IMR-90 (cell line): ENCODE measurements at regions not wholly inside any gene's neighbourhood (a gene's known extent, or its start where the extent isn't known, plus 50 kb on each side); places are given as distances from the start of the nearest gene placed in this dataset.

ENCODE experiments used
- ATAC-seq: fragments of 200-7000 bp; cut with Tn5 transposase; 2 replicates; pipeline ENCODE4 v1.9.1; 2020; ENCODE audit warnings: low read depth, mild to moderate bottlenecking, moderate library complexity
- BruUV-seq: library from RNA; stranded (reverse); fragments of 400-500 nt; replicated peaks from 2 replicates; lab custom pipeline; 2021; lab: Mats Ljungman, UMichigan
- CTCF ChIA-PET: fragments of 300-600 bp; formaldehyde crosslinking; extraction: SDS; loops from one replicate; lab custom pipeline; 2021; ENCODE audit warnings: antibody characterized with exemption; lab: Yijun Ruan, JAX
- POLR2A ChIA-PET: fragments of 300-600 bp; sonication (Branson Sonifier 250); formaldehyde crosslinking; loops from one replicate; lab custom pipeline; 2022; ENCODE audit warnings: antibody characterized with exemption; ENCODE audit not compliant: unreplicated experiment; lab: Charles Lee
- DNase-seq: peaks from one replicate; pipeline ENCODE4 v3.0.0; 2013
- H2AFZ ChIP-seq: replicated peaks from 2 replicates; pipeline ENCODE3; 2013; ENCODE audit warnings: low read length, mild to moderate bottlenecking; ENCODE audit not compliant: poor library complexity
- H2AK5ac ChIP-seq: 2 replicates; pipeline ENCODE4 v1.6.1; 2013; ENCODE audit warnings: low read depth, low read length, inconsistent platforms
- H2AK9ac ChIP-seq: replicated peaks from 2 replicates; pipeline ENCODE3; 2013; ENCODE audit warnings: mild to moderate bottlenecking, low read depth, low read length, moderate library complexity; ENCODE audit not compliant: poor library complexity
- H2BK120ac ChIP-seq: 2 replicates; pipeline ENCODE4 v1.6.1; 2013; ENCODE audit warnings: low read depth, low read length, inconsistent platforms
- H2BK15ac ChIP-seq: 3 replicates; pipeline ENCODE4 v1.6.1; 2013; ENCODE audit warnings: low read depth, low read length, inconsistent platforms
- H2BK20ac ChIP-seq: 2 replicates; pipeline ENCODE4 v1.6.1; 2013; ENCODE audit warnings: low read depth, mild to moderate bottlenecking, inconsistent platforms, low read length, moderate library complexity
- H2BK5ac ChIP-seq: 2 replicates; pipeline ENCODE4 v1.6.1; 2013; ENCODE audit warnings: mild to moderate bottlenecking, low read depth, low read length, inconsistent platforms; ENCODE audit not compliant: poor library complexity, severe bottlenecking
- H3K14ac ChIP-seq: replicated peaks from 2 replicates; pipeline ENCODE4 v1.6.1; 2013; ENCODE audit warnings: low read depth, low read length, inconsistent platforms
- H3K18ac ChIP-seq: 2 replicates; pipeline ENCODE4 v1.6.1; 2013; ENCODE audit warnings: low read depth, low read length, control low read depth
- H3K23ac ChIP-seq: 2 replicates; pipeline ENCODE4 v1.6.1; 2013; ENCODE audit warnings: low read depth, low read length, inconsistent platforms
- H3K27ac ChIP-seq: 2 replicates; pipeline ENCODE4 v1.5.1; 2013; ENCODE audit warnings: mild to moderate bottlenecking, control low read depth, low read length; ENCODE audit not compliant: insufficient read depth
- H3K27me3 ChIP-seq: 2 replicates; pipeline ENCODE4 v1.6.1; 2013; ENCODE audit warnings: low read length; ENCODE audit not compliant: control insufficient read depth, insufficient read depth
- H3K36me3 ChIP-seq: 2 replicates; pipeline ENCODE4 v1.6.1; 2013; ENCODE audit warnings: low read length, mixed read lengths; ENCODE audit not compliant: control insufficient read depth, insufficient read depth
- H3K4ac ChIP-seq: 2 replicates; pipeline ENCODE4 v1.6.1; 2013; ENCODE audit warnings: low read depth, low read length, inconsistent platforms
- H3K4me1 ChIP-seq: 2 replicates; pipeline ENCODE4 v1.6.1; 2013; ENCODE audit warnings: low read length, mixed read lengths; ENCODE audit not compliant: control insufficient read depth, insufficient read depth
- H3K4me2 ChIP-seq: 2 replicates; pipeline ENCODE4 v1.6.1; 2013; ENCODE audit warnings: low read depth, mild to moderate bottlenecking, control low read depth, low read length, moderate library complexity
- H3K4me3 ChIP-seq: 2 replicates; pipeline ENCODE4 v1.5.1; 2013; ENCODE audit warnings: low read depth, mild to moderate bottlenecking, control low read depth, low read length, moderate library complexity; ENCODE audit not compliant: insufficient read depth
- H3K56ac ChIP-seq: 2 replicates; pipeline ENCODE4 v1.6.1; 2013; ENCODE audit warnings: low read length, inconsistent platforms; ENCODE audit not compliant: insufficient read depth; ENCODE audit errors: extremely low read depth
- H3K79me1 ChIP-seq, 2 experiments: 2 replicates each; pipeline ENCODE4 v1.6.1; 2013; ENCODE audit warnings: low read length in 2 of 2, inconsistent platforms in 1 of 2, low read depth in 1 of 2
- H3K9ac ChIP-seq: 2 replicates; pipeline ENCODE4 v1.6.1; 2013; ENCODE audit warnings: low read depth, low read length, control low read depth
- H3K9me1 ChIP-seq: 2 replicates; pipeline ENCODE4 v1.6.1; 2013; ENCODE audit warnings: low read length, inconsistent platforms; ENCODE audit not compliant: insufficient read depth
- H3K9me3 ChIP-seq: 2 replicates; pipeline ENCODE4 v1.6.1; 2013; ENCODE audit warnings: low read length; ENCODE audit not compliant: control insufficient read depth, insufficient read depth
- H4K20me1 ChIP-seq: 2 replicates; pipeline ENCODE4 v1.6.1; 2013; ENCODE audit warnings: low read length, inconsistent platforms; ENCODE audit not compliant: insufficient read depth
- H4K5ac ChIP-seq: 2 replicates; pipeline ENCODE4 v1.6.1; 2013; ENCODE audit warnings: mild to moderate bottlenecking, low read depth, low read length, control low read depth
- H4K8ac ChIP-seq, 2 experiments: 2 replicates each; pipeline ENCODE4 v1.6.1; 2013; ENCODE audit warnings: low read depth in 2 of 2, low read length in 2 of 2, control low read depth in 1 of 2, inconsistent platforms in 1 of 2
- H4K91ac ChIP-seq: 2 replicates; pipeline ENCODE4 v1.6.1; 2013; ENCODE audit warnings: low read depth, low read length, inconsistent platforms; ENCODE audit not compliant: insufficient read depth
- BHLHE40 ChIP-seq: fragments of 150-350 bp; IDR thresholded peaks from 2 replicates; pipeline ENCODE4 v1.6.1; 2016; ENCODE audit warnings: mild to moderate bottlenecking, low read depth, low read length
- CEBPB ChIP-seq: IDR thresholded peaks from 2 replicates; pipeline ENCODE4 v1.6.1; 2012; ENCODE audit warnings: low read depth, low read length, improper control_type of control experiment
- CHD1 ChIP-seq: IDR thresholded peaks from 2 replicates; pipeline ENCODE4 v1.6.1; 2012; ENCODE audit warnings: low read depth, low read length, improper control_type of control experiment
- CTCF ChIP-seq: conservative IDR thresholded peaks from 2 replicates; pipeline ENCODE4 v1.5.1; 2012; ENCODE audit warnings: mild to moderate bottlenecking, low read depth, low read length, improper control_type of control experiment
- ELK1 ChIP-seq: fragments of 150-350 bp; IDR thresholded peaks from 2 replicates; pipeline ENCODE4 v1.6.1; 2016; ENCODE audit warnings: low read depth, mild to moderate bottlenecking, low read length, moderate library complexity, borderline replicate concordance
- FOS ChIP-seq: fragments of 150-350 bp; IDR thresholded peaks from 2 replicates; pipeline ENCODE4 v1.6.1; 2016; ENCODE audit warnings: low read depth, low read length
- MAFK ChIP-seq: IDR thresholded peaks from 2 replicates; pipeline ENCODE4 v1.6.1; 2012; ENCODE audit warnings: low read depth, low read length, improper control_type of control experiment
- MAZ ChIP-seq: IDR thresholded peaks from 2 replicates; pipeline ENCODE4 v1.6.1; 2012; ENCODE audit warnings: low read depth, mild to moderate bottlenecking, low read length, improper control_type of control experiment, moderate library complexity, borderline replicate concordance
- NFE2L2 ChIP-seq: fragments of 150-350 bp; IDR thresholded peaks from 2 replicates; pipeline ENCODE4 v1.6.1; 2016; ENCODE audit warnings: low read depth, mild to moderate bottlenecking, low read length
- POLR2A ChIP-seq: IDR thresholded peaks from 2 replicates; pipeline ENCODE4 v1.6.1; 2012; ENCODE audit warnings: mild to moderate bottlenecking, low read depth, low read length
- RAD21 ChIP-seq: IDR thresholded peaks from 2 replicates; pipeline ENCODE4 v1.6.1; 2012; ENCODE audit warnings: low read length, improper control_type of control experiment
- RCOR1 ChIP-seq: IDR thresholded peaks from 2 replicates; pipeline ENCODE4 v1.6.1; 2012; ENCODE audit warnings: mild to moderate bottlenecking, low read length, improper control_type of control experiment; ENCODE audit not compliant: insufficient replicate concordance
- RFX5 ChIP-seq: IDR thresholded peaks from 2 replicates; pipeline ENCODE4 v1.8.0; 2012; ENCODE audit warnings: low read depth, mild to moderate bottlenecking, low read length, moderate library complexity
- SMC3 ChIP-seq: fragments of 150-350 bp; IDR thresholded peaks from 2 replicates; pipeline ENCODE4 v1.6.1; 2016; ENCODE audit warnings: low read depth, mild to moderate bottlenecking, antibody characterized with exemption, low read length, moderate library complexity
- USF2 ChIP-seq: fragments of 150-350 bp; IDR thresholded peaks from 2 replicates; pipeline ENCODE4 v1.6.1; 2017; ENCODE audit warnings: mild to moderate bottlenecking, antibody characterized with exemption, low read length, low read depth
- WGBS, 2 experiments: methylation state at CpG; one replicate each; pipeline versions ENCODE4 v1.1.5 to v1.1.7; 2013; ENCODE audit warnings: missing lambda C conversion rate in 2 of 2; ENCODE audit not compliant: insufficient read length in 1 of 2; ENCODE audit errors: extremely low coverage in 2 of 2; 5-methylcytosine and 5-hydroxymethylcytosine counted together
- dilution Hi-C: fragments of 300-500 bp; cut with HindIII; formaldehyde crosslinking; loops from one replicate; pipeline ENCODE4 v1.14.3; 2018; ENCODE audit warnings: low sequenced_read_pairs; ENCODE audit not compliant: unreplicated experiment
- in situ Hi-C: fragments of 300-500 bp; cut with MboI; formaldehyde crosslinking; loops from 3 replicates; pipeline ENCODE4 v1.14.3; 2019; ENCODE audit warnings: low sequenced_read_pairs, inconsistent platforms, mixed read lengths
- intact Hi-C: fragments of 100-400 bp; cut with micrococcal nuclease; formaldehyde crosslinking; loops from 2 replicates; pipeline ENCODE4 v1.10.0; 2022

- peaks cover 4% of the 10 kb centered on the region; the same call in 1 of the 2 replicates for H3K9me1 ChIP-seq
- peaks cover 3% of the 10 kb centered on the region for H3K4me1 ChIP-seq
- no peak overlapping the region for H2BK120ac ChIP-seq
- in situ Hi-C loops = no loop called here
- H3K79me1 ChIP-seq = no peaks in the 10 kb centered on the region
- 63% methylated on average over 2 of the region's 4 CpGs; no CpG with 5 or more reads in 1 of the 2 experiments for WGBS, 2 experiments
- DNase-seq (no peak), ATAC-seq (no peak)
- ChIA-PET POLR2A (no interaction called here), CTCF (interaction anchor here (0.6 kb wide), 1 partner anchor 27 kb away, joined by 3 read pairs; no protein-coding TSS in a partner anchor)
- no peak overlapping the region for H3K4me3 ChIP-seq
- H2AK9ac ChIP-seq = no peak overlapping the region
- H3K23ac ChIP-seq = peak overlapping the region; percentile 38; the same call in 1 of the 2 replicates
- BruUV-seq = no TSS peak
- H3K9ac ChIP-seq = no peak overlapping the region
- no peak overlapping the region; the same call in 1 of the 2 replicates for H3K4me2 ChIP-seq
- no peak overlapping the region for H3K56ac ChIP-seq
- no peak overlapping the region for H2AFZ ChIP-seq
- no peak overlapping the region for H2BK20ac ChIP-seq
- H3K27ac ChIP-seq = no peak overlapping the region
- no peaks in the 10 kb centered on the region for H3K9me3 ChIP-seq
- no peak overlapping the region for H4K5ac ChIP-seq
- H4K8ac ChIP-seq = peak overlapping the region in 1 of 2 experiments; percentile 40; a peak in 1 of 4 replicates
- H3K18ac ChIP-seq = peak overlapping the region; percentile 25; the same call in 1 of the 2 replicates
- H2AK5ac ChIP-seq = 0 out of 2 replicates have a peak overlapping the region, but pooled peaks have one; percentile 45
- H4K91ac ChIP-seq = no peak overlapping the region
- H2BK5ac ChIP-seq = no peak overlapping the region
- dilution Hi-C loops = no loop called here
- no peaks in the 10 kb centered on the region for H4K20me1 ChIP-seq
- H3K27me3 ChIP-seq = no peaks in the 10 kb centered on the region
- H3K4ac ChIP-seq = peak overlapping the region; percentile 69; the same call in 1 of the 2 replicates
- intact Hi-C loops = no loop called here
- H3K36me3 ChIP-seq = no peaks in the 10 kb centered on the region
- H2BK15ac ChIP-seq = no peak overlapping the region
- H3K14ac ChIP-seq = peak overlapping the region; percentile 44; the same call in 1 of the 2 replicates
- no peak for TF ChIP-seq RFX5
- no peak for TF ChIP-seq CHD1
- no peak for TF ChIP-seq POLR2A
- no peak for TF ChIP-seq CEBPB
- no peak for TF ChIP-seq BHLHE40
- TF ChIP-seq RAD21 = no peak
- no peak for TF ChIP-seq NFE2L2
- TF ChIP-seq RCOR1 = no peak
- no peak for TF ChIP-seq SMC3
- no peak for TF ChIP-seq MAFK
- TF ChIP-seq MAZ = no peak
- TF ChIP-seq ELK1 = no peak
- TF ChIP-seq CTCF = no peak
- TF ChIP-seq FOS = no peak
- no peak for TF ChIP-seq USF2
Observed at GRCh38 chr5:67289763-67290521, 93.3 kb upstream of the CD180 start.
